ENCODE measurements at regions not wholly inside any gene's neighbourhood (a gene's known extent, or its start where the extent isn't known, plus 50 kb on each side); places are given as distances from the start of the nearest gene placed in this dataset.

- no peak for DNase-seq (ENCODE audit: low read depth)
Measured at GRCh38 chr20:11520596-11520995, 397.1 kb upstream of the BTBD3 start.

GRCh38 chr20:11521476-11522365 lies 396.0 kb upstream of the BTBD3 start:
- no peak for DNase-seq (ENCODE audit: low read depth)

- DNase-seq (ENCODE audit: low read depth): peak; percentile 11
Measured at GRCh38 chr20:11522366-11522741, 395.3 kb upstream of the BTBD3 start.

- DNase-seq (ENCODE audit: low read depth): no peak
Measured at GRCh38 chr20:11529047-11529446, 388.6 kb upstream of the BTBD3 start.

GRCh38 chr20:11537032-11537431 lies 380.7 kb upstream of the BTBD3 start:
- no peak for DNase-seq (ENCODE audit: low read depth)

GRCh38 chr20:11539450-11539849 lies 378.2 kb upstream of the BTBD3 start:
- no peak for DNase-seq (ENCODE audit: low read depth)

- no peak for DNase-seq (ENCODE audit: low read depth)
Measured at GRCh38 chr20:11540558-11540957, 377.1 kb upstream of the BTBD3 start.

GRCh38 chr20:11542645-11543044 lies 375.0 kb upstream of the BTBD3 start:
- no peak for DNase-seq (ENCODE audit: low read depth)

- peak; percentile 22 for DNase-seq (ENCODE audit: low read depth)
Measured at GRCh38 chr20:11544029-11544678, 373.5 kb upstream of the BTBD3 start.

GRCh38 chr20:11546939-11547338 lies 370.8 kb upstream of the BTBD3 start:
- no peak for DNase-seq (ENCODE audit: low read depth)

GRCh38 chr20:11549172-11550103 lies 368.3 kb upstream of the BTBD3 start:
- no peak for DNase-seq (ENCODE audit: low read depth)

- no peak for DNase-seq (ENCODE audit: low read depth)
Measured at GRCh38 chr20:11550657-11551338, 366.9 kb upstream of the BTBD3 start.

- DNase-seq (ENCODE audit: low read depth): no peak
Measured at GRCh38 chr20:11551479-11551878, 366.2 kb upstream of the BTBD3 start.

- DNase-seq (ENCODE audit: low read depth): no peak
Measured at GRCh38 chr20:11553603-11554002, 364.1 kb upstream of the BTBD3 start.

GRCh38 chr20:11555510-11555909 lies 362.2 kb upstream of the BTBD3 start:
- no peak for DNase-seq (ENCODE audit: low read depth)

GRCh38 chr20:11556410-11556809 lies 361.3 kb upstream of the BTBD3 start:
- no peak for DNase-seq (ENCODE audit: low read depth)

GRCh38 chr20:11564491-11564890 lies 353.2 kb upstream of the BTBD3 start:
- DNase-seq (ENCODE audit: low read depth): no peak

GRCh38 chr20:11569163-11569562 lies 348.5 kb upstream of the BTBD3 start:
- DNase-seq (ENCODE audit: low read depth): no peak

- DNase-seq (ENCODE audit: low read depth): no peak
Measured at GRCh38 chr20:11573507-11573906, 344.2 kb upstream of the BTBD3 start.

GRCh38 chr20:11581271-11581670 lies 336.4 kb upstream of the BTBD3 start:
- DNase-seq (ENCODE audit: low read depth): no peak

- DNase-seq (ENCODE audit: low read depth): peak; percentile 12
Measured at GRCh38 chr20:11582060-11582459, 335.6 kb upstream of the BTBD3 start.
